ENCODE measurements at regions not wholly inside any gene's neighbourhood (a gene's known extent, or its start where the extent isn't known, plus 50 kb on each side); places are given as distances from the start of the nearest gene placed in this dataset.

GRCh38 chr5:84831701-84832100 lies 447.0 kb upstream of the EDIL3 start:
- no peak for TF ChIP-seq MXI1 (conservative IDR thresholded peaks at IDR 0.05; ENCODE audit: poor library complexity, severe bottlenecking)
- no peak for TF ChIP-seq EZH2 (IDR thresholded peaks at IDR 0.05; ENCODE audit: borderline replicate concordance, insufficient read depth, low read length, poor library complexity, severe bottlenecking)
- no peak for TF ChIP-seq CTCF (IDR thresholded peaks at IDR 0.05; ENCODE audit: poor library complexity, severe bottlenecking)
- TF ChIP-seq REST (IDR thresholded peaks at IDR 0.05; ENCODE audit: borderline replicate concordance): no peak
- TF ChIP-seq EP300 (conservative IDR thresholded peaks at IDR 0.05; ENCODE audit: poor library complexity, severe bottlenecking): no peak
- no peak for TF ChIP-seq RAD21 (conservative IDR thresholded peaks at IDR 0.05)
- TF ChIP-seq TAF1 (IDR thresholded peaks at IDR 0.05; ENCODE audit: low read depth): no peak

Measured in neural cell (in vitro differentiated cells).